ENCODE measurements at regions not wholly inside any gene's neighbourhood (a gene's known extent, or its start where the extent isn't known, plus 50 kb on each side); places are given as distances from the start of the nearest gene placed in this dataset.

DNA sequence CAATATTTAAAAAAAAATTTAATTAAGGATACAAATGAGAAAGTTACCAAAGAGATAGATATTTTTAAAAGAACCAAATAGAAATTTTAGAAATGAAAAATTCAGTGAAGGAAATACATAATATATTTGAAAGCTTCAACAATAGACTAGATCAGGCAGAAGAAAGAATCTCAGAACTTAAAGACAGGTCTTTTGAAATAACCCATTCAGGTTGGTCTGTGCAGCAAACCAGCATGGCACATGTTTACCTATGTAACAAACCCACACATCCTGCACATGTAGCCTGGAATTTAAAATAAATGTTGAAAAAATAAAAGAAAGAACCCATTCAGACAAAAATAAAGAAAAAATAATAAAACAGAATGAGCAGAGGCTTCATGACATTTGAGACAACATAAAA is 221.1 kb upstream of the ID4 start:
- no peak for TF ChIP-seq SUZ12 (IDR thresholded peaks at IDR 0.05; ENCODE audit: extremely low read depth, insufficient read depth, insufficient read length)
- no peak for TF ChIP-seq ZNF274 (IDR thresholded peaks at IDR 0.05; ENCODE audit: low read depth, low read length)
- no peak for TF ChIP-seq YY1 (IDR thresholded peaks at IDR 0.05; ENCODE audit: insufficient read depth, insufficient read length)

Data from NT2/D1 (cell line).